Keratinocyte (primary cell): ENCODE measurements at regions not wholly inside any gene's neighbourhood (a gene's known extent, or its start where the extent isn't known, plus 50 kb on each side); places are given as distances from the start of the nearest gene placed in this dataset.

Source experiments
- DNase-seq: peaks from one replicate; pipeline ENCODE4 v3.0.0-alpha.2; 2011; ENCODE audit warnings: low read depth, missing footprints, low spot score
- FAIRE-seq: peaks from 2 replicates; lab custom pipeline; 2011; peaks lifted over from hg19 to GRCh38; lab: Jason Lieb, UNC
- H2AFZ ChIP-seq: 2 replicates; pipeline ENCODE4 v1.6.0; 2012; ENCODE audit warnings: low read length, control low read depth, inconsistent platforms; ENCODE audit not compliant: control insufficient read depth
- H3K27ac ChIP-seq: 2 replicates; pipeline ENCODE4 v1.5.1; 2011; ENCODE audit warnings: low read length; ENCODE audit not compliant: control insufficient read depth, insufficient read depth
- H3K27me3 ChIP-seq: 3 replicates; pipeline ENCODE4 v1.6.0; 2011; ENCODE audit warnings: low read length; ENCODE audit not compliant: control insufficient read depth, insufficient read depth; ENCODE audit errors: extremely low read depth
- H3K36me3 ChIP-seq, 2 experiments: 2 replicates in 1 of 2; 3 replicates in 1 of 2; pipeline ENCODE4 v1.5.1; 2011; ENCODE audit warnings: low read length in 2 of 2, mild to moderate bottlenecking in 1 of 2; ENCODE audit not compliant: control insufficient read depth in 2 of 2, insufficient read depth in 2 of 2; ENCODE audit errors: extremely low read depth in 1 of 2
- H3K4me1 ChIP-seq: 3 replicates; pipeline ENCODE4 v1.5.1; 2011; ENCODE audit warnings: low read length; ENCODE audit not compliant: control insufficient read depth, insufficient read depth; ENCODE audit errors: extremely low read depth
- H3K4me2 ChIP-seq: 3 replicates; pipeline ENCODE4 v1.6.0; 2011; ENCODE audit warnings: low read depth, low read length; ENCODE audit not compliant: control insufficient read depth, insufficient read depth; ENCODE audit errors: extremely low read depth
- H3K4me3 ChIP-seq, 3 experiments: fragments of 200-600 bp in 1 of 3; sonication (generic) in 1 of 3; 2 replicates in 2 of 3; 3 replicates in 1 of 3; pipeline ENCODE4 v1.5.1; 2011 to 2016; ENCODE audit warnings: low read length in 3 of 3, mild to moderate bottlenecking in 3 of 3, control low read depth in 2 of 3, inconsistent platforms in 1 of 3, low read depth in 1 of 3, mixed read lengths in 1 of 3, mixed run types in 1 of 3, moderate library complexity in 1 of 3; ENCODE audit not compliant: control insufficient read depth in 2 of 3, insufficient read depth in 2 of 3; ENCODE audit errors: extremely low read depth in 1 of 3
- H3K79me2 ChIP-seq: 2 replicates; pipeline ENCODE4 v1.6.0; 2012; ENCODE audit warnings: low read length; ENCODE audit not compliant: control insufficient read depth, insufficient read depth
- H3K9ac ChIP-seq: 3 replicates; pipeline ENCODE4 v1.6.0; 2011; ENCODE audit warnings: low read length; ENCODE audit not compliant: control insufficient read depth, insufficient read depth; ENCODE audit errors: extremely low read depth
- H3K9me1 ChIP-seq: 3 replicates; pipeline ENCODE4 v1.6.0; 2011; ENCODE audit warnings: low read length; ENCODE audit not compliant: control insufficient read depth, insufficient read depth; ENCODE audit errors: extremely low read depth
- H3K9me3 ChIP-seq: 2 replicates; pipeline ENCODE4 v1.5.1; 2012; ENCODE audit warnings: low read depth, low read length; ENCODE audit not compliant: control insufficient read depth
- H4K20me1 ChIP-seq: 3 replicates; pipeline ENCODE4 v1.6.0; 2011; ENCODE audit warnings: low read length; ENCODE audit not compliant: control insufficient read depth, insufficient read depth; ENCODE audit errors: extremely low read depth
- EZH2 ChIP-seq: IDR thresholded peaks from one replicate; pipeline ENCODE4 v1.6.1; 2012; ENCODE audit warnings: inconsistent platforms, mild to moderate bottlenecking, low read length, moderate library complexity
- dilution Hi-C: fragments of 300-500 bp; cut with MboI; formaldehyde crosslinking; loops from one replicate; pipeline ENCODE4 v1.7.0; 2020; ENCODE audit warnings: low sequenced_read_pairs; ENCODE audit not compliant: extremely low pct_ligation_motif_present
- TF ChIP-seq, protein P1 (sequence below), 3 experiments: IDR thresholded peaks in 1 of 3; conservative IDR thresholded peaks in 1 of 3; optimal IDR thresholded peaks in 1 of 3; 2 replicates in 2 of 3; 3 replicates in 1 of 3; pipeline versions ENCODE3 to v1.5.1; 2011; ENCODE audit warnings: low read length in 3 of 3, mild to moderate bottlenecking in 3 of 3, moderate library complexity in 2 of 3, control low read depth in 1 of 3, inconsistent platforms in 1 of 3; ENCODE audit not compliant: insufficient read depth in 2 of 3; ENCODE audit errors: extremely low read depth in 1 of 3

- FAIRE-seq = no peak
- dilution Hi-C loops = no loop called here
- TF ChIP-seq, protein P1, sequence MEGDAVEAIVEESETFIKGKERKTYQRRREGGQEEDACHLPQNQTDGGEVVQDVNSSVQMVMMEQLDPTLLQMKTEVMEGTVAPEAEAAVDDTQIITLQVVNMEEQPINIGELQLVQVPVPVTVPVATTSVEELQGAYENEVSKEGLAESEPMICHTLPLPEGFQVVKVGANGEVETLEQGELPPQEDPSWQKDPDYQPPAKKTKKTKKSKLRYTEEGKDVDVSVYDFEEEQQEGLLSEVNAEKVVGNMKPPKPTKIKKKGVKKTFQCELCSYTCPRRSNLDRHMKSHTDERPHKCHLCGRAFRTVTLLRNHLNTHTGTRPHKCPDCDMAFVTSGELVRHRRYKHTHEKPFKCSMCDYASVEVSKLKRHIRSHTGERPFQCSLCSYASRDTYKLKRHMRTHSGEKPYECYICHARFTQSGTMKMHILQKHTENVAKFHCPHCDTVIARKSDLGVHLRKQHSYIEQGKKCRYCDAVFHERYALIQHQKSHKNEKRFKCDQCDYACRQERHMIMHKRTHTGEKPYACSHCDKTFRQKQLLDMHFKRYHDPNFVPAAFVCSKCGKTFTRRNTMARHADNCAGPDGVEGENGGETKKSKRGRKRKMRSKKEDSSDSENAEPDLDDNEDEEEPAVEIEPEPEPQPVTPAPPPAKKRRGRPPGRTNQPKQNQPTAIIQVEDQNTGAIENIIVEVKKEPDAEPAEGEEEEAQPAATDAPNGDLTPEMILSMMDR (optimal IDR thresholded peaks at IDR 0.05 in 1 of 3, IDR thresholded peaks at IDR 0.05 in 1 of 3, conservative IDR thresholded peaks at IDR 0.05 in 1 of 3; ENCODE audit: extremely low read depth in 1 of 3, insufficient read depth in 2 of 3, low read length in 3 of 3) = no peak
- no peak for TF ChIP-seq EZH2
Measured at GRCh38 chr4:180993244-180993836, 1249.9 kb upstream of the TENM3 start.

DNA sequence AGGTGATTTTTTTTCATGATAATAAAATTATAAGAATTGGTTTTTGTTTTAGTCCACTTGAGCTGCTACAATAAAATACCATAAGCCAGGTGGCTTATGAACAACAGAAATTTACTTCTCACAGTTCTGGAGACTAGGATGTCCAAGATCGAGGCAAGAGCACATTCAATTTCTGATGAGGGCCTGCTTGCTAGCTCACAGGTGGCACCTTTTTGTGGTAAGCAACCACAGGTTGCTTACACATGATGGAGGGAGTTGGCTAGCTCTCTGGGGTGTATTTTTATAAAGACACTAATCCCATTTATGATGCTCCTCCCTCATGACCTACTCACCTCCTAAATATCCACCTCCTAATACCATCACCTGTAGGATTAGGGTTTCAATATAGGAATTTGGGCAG, 1248.5 kb upstream of the TENM3 start:
- Histone ChIP-seq H3K4me2 (no peak overlapping the region), H3K27me3 (no peaks in the 10 kb centered on the region), H3K9me3 (no peaks in the 10 kb centered on the region), H3K79me2 (no peaks in the 10 kb centered on the region), H2AFZ (no peak overlapping the region), H3K36me3 (no peaks in the 10 kb centered on the region), H3K27ac (no peak overlapping the region), H3K4me3 (no peak overlapping the region), H4K20me1 (no peaks in the 10 kb centered on the region), H3K4me1 (no peaks in the 10 kb centered on the region), H3K9ac (no peak overlapping the region), H3K9me1 (no peaks in the 10 kb centered on the region)
- FAIRE-seq = no peak
- TF ChIP-seq EZH2 = no peak
- TF ChIP-seq, protein P1 (optimal IDR thresholded peaks at IDR 0.05 in 1 of 3, IDR thresholded peaks at IDR 0.05 in 1 of 3, conservative IDR thresholded peaks at IDR 0.05 in 1 of 3; ENCODE audit: extremely low read depth in 1 of 3, insufficient read depth in 2 of 3, low read length in 3 of 3) = no peak
- dilution Hi-C loops = no loop called here
- DNase-seq = no peak

More at GRCh38 chr4:180993244-180993836, 1249.9 kb upstream of the TENM3 start:
- no peaks in the 10 kb centered on the region for H3K36me3 ChIP-seq
- no peaks in the 10 kb centered on the region for H3K4me1 ChIP-seq
- no peaks in the 10 kb centered on the region for H3K79me2 ChIP-seq
- no peak overlapping the region for H3K4me2 ChIP-seq
- DNase-seq = no peak
- H3K4me3 ChIP-seq = no peak overlapping the region
- no peak overlapping the region for H3K27ac ChIP-seq
- H3K9me1 ChIP-seq = no peaks in the 10 kb centered on the region
- no peak overlapping the region for H3K9ac ChIP-seq
- no peaks in the 10 kb centered on the region for H3K27me3 ChIP-seq
- H4K20me1 ChIP-seq = no peaks in the 10 kb centered on the region
- no peak overlapping the region for H2AFZ ChIP-seq
- no peaks in the 10 kb centered on the region for H3K9me3 ChIP-seq
